GM12873 (cell line): ENCODE measurements at regions not wholly inside any gene's neighbourhood (a gene's known extent, or its start where the extent isn't known, plus 50 kb on each side); places are given as distances from the start of the nearest gene placed in this dataset.

Experiments
- TF ChIP-seq, protein P1 (sequence below): IDR thresholded peaks from 2 replicates; pipeline ENCODE4 v1.5.1; 2012; ENCODE audit warnings: low read depth, mild to moderate bottlenecking, moderate library complexity, low read length, control low read depth; ENCODE audit not compliant: insufficient read depth; ENCODE audit errors: missing control alignments

DNA sequence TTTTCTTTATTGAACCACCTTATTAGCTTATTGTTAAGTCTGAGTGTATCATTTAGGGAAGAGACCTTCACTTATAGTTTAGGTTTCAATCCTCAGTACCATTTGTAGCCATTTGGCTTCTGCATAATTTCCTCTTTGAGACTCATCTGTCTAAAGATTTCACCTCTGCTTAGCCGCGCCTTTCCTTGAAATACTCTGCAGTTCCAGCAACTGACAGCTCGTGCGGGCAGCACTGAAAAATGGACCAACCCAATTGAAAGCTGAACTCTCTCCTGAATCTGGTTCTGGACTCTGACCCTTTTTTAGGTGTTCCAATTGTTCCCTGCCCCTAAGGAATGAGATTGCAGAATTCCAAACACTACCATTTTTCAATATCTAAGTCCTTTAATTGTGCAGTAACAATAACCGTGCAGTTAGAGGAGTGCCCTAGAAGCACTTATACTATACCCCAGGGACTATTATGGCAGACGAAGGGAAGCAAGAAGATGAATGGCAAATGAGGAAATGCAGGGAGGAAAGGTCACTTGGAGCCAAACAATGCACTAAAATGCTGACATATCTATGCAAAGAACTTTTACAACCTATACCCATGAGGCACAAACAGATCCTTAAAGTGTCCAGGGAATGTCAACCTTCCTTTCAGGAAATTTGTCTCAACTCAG is 50.1 kb upstream of the PDE4D start:
- TF ChIP-seq, protein P1, sequence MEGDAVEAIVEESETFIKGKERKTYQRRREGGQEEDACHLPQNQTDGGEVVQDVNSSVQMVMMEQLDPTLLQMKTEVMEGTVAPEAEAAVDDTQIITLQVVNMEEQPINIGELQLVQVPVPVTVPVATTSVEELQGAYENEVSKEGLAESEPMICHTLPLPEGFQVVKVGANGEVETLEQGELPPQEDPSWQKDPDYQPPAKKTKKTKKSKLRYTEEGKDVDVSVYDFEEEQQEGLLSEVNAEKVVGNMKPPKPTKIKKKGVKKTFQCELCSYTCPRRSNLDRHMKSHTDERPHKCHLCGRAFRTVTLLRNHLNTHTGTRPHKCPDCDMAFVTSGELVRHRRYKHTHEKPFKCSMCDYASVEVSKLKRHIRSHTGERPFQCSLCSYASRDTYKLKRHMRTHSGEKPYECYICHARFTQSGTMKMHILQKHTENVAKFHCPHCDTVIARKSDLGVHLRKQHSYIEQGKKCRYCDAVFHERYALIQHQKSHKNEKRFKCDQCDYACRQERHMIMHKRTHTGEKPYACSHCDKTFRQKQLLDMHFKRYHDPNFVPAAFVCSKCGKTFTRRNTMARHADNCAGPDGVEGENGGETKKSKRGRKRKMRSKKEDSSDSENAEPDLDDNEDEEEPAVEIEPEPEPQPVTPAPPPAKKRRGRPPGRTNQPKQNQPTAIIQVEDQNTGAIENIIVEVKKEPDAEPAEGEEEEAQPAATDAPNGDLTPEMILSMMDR, result no peak
